Glutamatergic neuron (in vitro differentiated cells): ENCODE measurements at regions not wholly inside any gene's neighbourhood (a gene's known extent, or its start where the extent isn't known, plus 50 kb on each side); places are given as distances from the start of the nearest gene placed in this dataset.

Experiments used
- DNase-seq: peaks from one replicate; pipeline ENCODE4 v3.0.0; 2022
- H3K27ac Mint-ChIP-seq: one replicate; pipeline ENCODE4 v1.8.0; 2020; ENCODE audit warnings: mild to moderate bottlenecking, mixed read lengths, inconsistent platforms; ENCODE audit not compliant: unreplicated experiment
- H3K27me3 Mint-ChIP-seq: one replicate; pipeline ENCODE4 v1.8.0; 2020; ENCODE audit warnings: mild to moderate bottlenecking, moderate library complexity, mixed read lengths, inconsistent platforms; ENCODE audit not compliant: unreplicated experiment
- H3K36me3 Mint-ChIP-seq: one replicate; pipeline ENCODE4 v1.8.0; 2020; ENCODE audit warnings: mild to moderate bottlenecking, mixed read lengths, inconsistent platforms; ENCODE audit not compliant: unreplicated experiment
- H3K4me1 Mint-ChIP-seq: one replicate; pipeline ENCODE4 v1.8.0; 2020; ENCODE audit warnings: mild to moderate bottlenecking, low read depth, mixed read lengths, inconsistent platforms; ENCODE audit not compliant: unreplicated experiment
- H3K4me3 Mint-ChIP-seq: one replicate; pipeline ENCODE4 v1.8.0; 2020; ENCODE audit warnings: mild to moderate bottlenecking, mixed read lengths, inconsistent platforms; ENCODE audit not compliant: unreplicated experiment
- H3K9me3 Mint-ChIP-seq: one replicate; pipeline ENCODE4 v1.8.0; 2020; ENCODE audit warnings: mild to moderate bottlenecking, moderate library complexity, mixed read lengths, inconsistent platforms; ENCODE audit not compliant: unreplicated experiment
- CTCF ChIP-seq: fragments of 200-600 bp; sonication (generic); IDR thresholded peaks from one replicate; pipeline ENCODE4 v1.5.0; 2021; ENCODE audit not compliant: partially characterized antibody, unreplicated experiment

- no peaks in the 10 kb centered on the region for H3K9me3 Mint-ChIP-seq
- no peak for DNase-seq
- H3K27ac Mint-ChIP-seq = no peak overlapping the region
- H3K27me3 Mint-ChIP-seq = peaks cover 3% of the 10 kb centered on the region
- H3K4me1 Mint-ChIP-seq = peaks cover 3% of the 10 kb centered on the region
- no peak for TF ChIP-seq CTCF
- no peak overlapping the region for H3K4me3 Mint-ChIP-seq
- no peaks in the 10 kb centered on the region for H3K36me3 Mint-ChIP-seq
Measured at GRCh38 chr16:73432850-73433730, 385.2 kb upstream of the ZFHX3 start.

GRCh38 chr16:73430138-73430537, 382.2 kb upstream of the ZFHX3 start:
- TF ChIP-seq CTCF = no peak
- Mint-ChIP-seq H3K27me3 (peaks cover 3% of the 10 kb centered on the region), H3K27ac (no peak overlapping the region), H3K4me3 (no peak overlapping the region), H3K4me1 (peaks cover 3% of the 10 kb centered on the region), H3K36me3 (no peaks in the 10 kb centered on the region), H3K9me3 (peaks cover 4% of the 10 kb centered on the region)
- DNase-seq = no peak

GRCh38 chr16:73428121-73428520, 380.2 kb upstream of the ZFHX3 start:
- Mint-ChIP-seq H3K27ac (no peak overlapping the region), H3K27me3 (peaks cover 5% of the 10 kb centered on the region), H3K9me3 (peaks cover 4% of the 10 kb centered on the region), H3K4me3 (no peak overlapping the region), H3K36me3 (no peaks in the 10 kb centered on the region), H3K4me1 (peaks cover 3% of the 10 kb centered on the region)
- TF ChIP-seq CTCF = no peak
- DNase-seq = no peak

- DNase-seq = no peak
Measured at GRCh38 chr16:73427164-73427563, 379.2 kb upstream of the ZFHX3 start.

More at GRCh38 chr16:73427164-73427563, 379.2 kb upstream of the ZFHX3 start:
- H3K27me3 Mint-ChIP-seq = peaks cover 5% of the 10 kb centered on the region
- H3K36me3 Mint-ChIP-seq = no peaks in the 10 kb centered on the region
- no peak overlapping the region for H3K4me3 Mint-ChIP-seq
- H3K4me1 Mint-ChIP-seq = peaks cover 3% of the 10 kb centered on the region
- peaks cover 4% of the 10 kb centered on the region for H3K9me3 Mint-ChIP-seq
- H3K27ac Mint-ChIP-seq = no peak overlapping the region
- TF ChIP-seq CTCF = no peak
